ENCODE measurements at regions not wholly inside any gene's neighbourhood (a gene's known extent, or its start where the extent isn't known, plus 50 kb on each side); places are given as distances from the start of the nearest gene placed in this dataset.

- 91 to 99% methylated on average over 8 to 16 of the region's 16 CpGs for WGBS, 2 donors (ENCODE audit: low coverage in 1 of 2)
- in situ Hi-C loops (cut with MboI; ENCODE audit: low pct_ligation_motif_present in 1 of 4, low pct_unique_long_range_greater_than_20kb in 1 of 4, low sequenced_read_pairs in 3 of 4) = no loop called here
Observed at GRCh38 chr6:14918200-14918907, 327.5 kb upstream of the JARID2 start.

GRCh38 chr6:14919038-14919670 is 326.7 kb upstream of the JARID2 start:
- Histone ChIP-seq H3K4me1 (peaks cover 0 to 11% (median 0%) of the 10 kb centered on the region in 4 donors), H3K27ac (no peak overlapping the region), H3K27me3 (no peaks in the 10 kb centered on the region), H3K9me3 (no peaks in the 10 kb centered on the region), H3K4me3 (no peak overlapping the region), H3K36me3 (no peaks in the 10 kb centered on the region)
- intact Hi-C loops (cut with DNase I; ENCODE audit: low total_unique reads) = no loop called here
- TF ChIP-seq POLR2AphosphoS5 (IDR thresholded peaks at IDR 0.05) = no peak
- no peak for TF ChIP-seq POLR2A (IDR thresholded peaks at IDR 0.05)
- TF ChIP-seq EP300 (IDR thresholded peaks at IDR 0.05; ENCODE audit: low read depth) = no peak
- no peak for TF ChIP-seq CTCF (IDR thresholded peaks at IDR 0.05)
- in situ Hi-C loops (cut with MboI; ENCODE audit: low pct_ligation_motif_present in 1 of 4, low pct_unique_long_range_greater_than_20kb in 1 of 4, low sequenced_read_pairs in 3 of 4) = no loop called here
- no peak for DNase-seq
- 91 to 93% methylated on average over 9 of the region's 9 CpGs for WGBS, 2 donors (ENCODE audit: low coverage in 1 of 2)

More at GRCh38 chr6:14918200-14918907, 327.5 kb upstream of the JARID2 start:
- H3K27me3 ChIP-seq = no peaks in the 10 kb centered on the region
- H3K9me3 ChIP-seq = no peaks in the 10 kb centered on the region
- H3K27ac ChIP-seq = no peak overlapping the region
- DNase-seq = no peak
- no peak overlapping the region for H3K4me3 ChIP-seq
- H3K36me3 ChIP-seq = no peaks in the 10 kb centered on the region
- peaks cover 0 to 11% (median 0%) of the 10 kb centered on the region in 4 donors for H3K4me1 ChIP-seq
- TF ChIP-seq POLR2A (IDR thresholded peaks at IDR 0.05) (no peak), POLR2AphosphoS5 (IDR thresholded peaks at IDR 0.05) (no peak), CTCF (IDR thresholded peaks at IDR 0.05) (no peak)
- intact Hi-C loops (cut with DNase I; ENCODE audit: low total_unique reads) = no loop called here

GRCh38 chr6:14920276-14920675 is 325.6 kb upstream of the JARID2 start:
- Histone ChIP-seq H3K27me3 (no peaks in the 10 kb centered on the region), H3K27ac (peak overlapping the region; percentile 53 to 64 (median 59)), H3K4me3 (no peak overlapping the region), H3K36me3 (no peaks in the 10 kb centered on the region), H3K4me1 (peaks cover 0 to 11% (median 0%) of the 10 kb centered on the region in 4 donors), H3K9me3 (no peaks in the 10 kb centered on the region)
- intact Hi-C loops (cut with DNase I; ENCODE audit: low total_unique reads) (no loop called here), in situ Hi-C loops (cut with MboI; ENCODE audit: low pct_ligation_motif_present in 1 of 4, low pct_unique_long_range_greater_than_20kb in 1 of 4, low sequenced_read_pairs in 3 of 4) (no loop called here)
- no peak for DNase-seq
- TF ChIP-seq CTCF (IDR thresholded peaks at IDR 0.05) (no peak), POLR2AphosphoS5 (IDR thresholded peaks at IDR 0.05) (no peak), POLR2A (IDR thresholded peaks at IDR 0.05) (no peak), EP300 (IDR thresholded peaks at IDR 0.05; ENCODE audit: low read depth) (no peak)
- 100% methylated on average over 2 of the region's 2 CpGs; no CpG with 5 or more reads in 1 of the 2 donors for WGBS, 2 donors (ENCODE audit: low coverage in 1 of 2)

GRCh38 chr6:14921170-14921569 is 324.7 kb upstream of the JARID2 start:
- no peak overlapping the region for H3K4me3 ChIP-seq
- H3K9me3 ChIP-seq = no peaks in the 10 kb centered on the region
- no peaks in the 10 kb centered on the region for H3K36me3 ChIP-seq
- peaks cover 0 to 12% (median 0%) of the 10 kb centered on the region in 4 donors for H3K4me1 ChIP-seq
- no peak for TF ChIP-seq CTCF (IDR thresholded peaks at IDR 0.05)
- peak; percentile 27 for TF ChIP-seq EP300 (IDR thresholded peaks at IDR 0.05; ENCODE audit: low read depth)
- TF ChIP-seq POLR2AphosphoS5 (IDR thresholded peaks at IDR 0.05) = peak in 2 of 3 donors; percentile 25 to 34
- peak overlapping the region; percentile 53 to 64 (median 58) for H3K27ac ChIP-seq
- peak; percentile 44 for DNase-seq
- no peaks in the 10 kb centered on the region for H3K27me3 ChIP-seq
- in situ Hi-C loops (cut with MboI; ENCODE audit: low pct_ligation_motif_present in 1 of 4, low pct_unique_long_range_greater_than_20kb in 1 of 4, low sequenced_read_pairs in 3 of 4) (no loop called here), intact Hi-C loops (cut with DNase I; ENCODE audit: low total_unique reads) (no loop called here)
- WGBS, 2 donors (ENCODE audit: low coverage in 1 of 2) = 81 to 93% methylated on average over 3 to 11 of the region's 11 CpGs
